Esophagus squamous epithelium (tissue), 4 donors: ENCODE measurements at regions not wholly inside any gene's neighbourhood (a gene's known extent, or its start where the extent isn't known, plus 50 kb on each side); places are given as distances from the start of the nearest gene placed in this dataset.

Source experiments
- CTCF ChIP-seq, 6 experiments: fragments of 450-650 bp in 4 of 6; fragments of 200-600 bp in 2 of 6; sonication (generic) in 2 of 6; IDR thresholded peaks; one replicate each; pipeline ENCODE4 v1.5.1; 2016 to 2019; ENCODE audit warnings: antibody characterized with exemption in 6 of 6, mild to moderate bottlenecking in 4 of 6, moderate library complexity in 4 of 6
- POLR2A ChIP-seq, 4 donors: fragments of 450-650 bp; IDR thresholded peaks; one replicate each; pipeline ENCODE4 v1.6.1; 2017; ENCODE audit warnings: antibody characterized with exemption in 4 of 4, mild to moderate bottlenecking in 4 of 4, moderate library complexity in 3 of 4

- TF ChIP-seq POLR2A (IDR thresholded peaks at IDR 0.05) (no peak), CTCF (IDR thresholded peaks at IDR 0.05) (no peak)
Observed at GRCh38 chr17:34842235-34842634, 119.0 kb downstream of the CCT6B start.
